HG02610 (cell line): ENCODE measurements at regions not wholly inside any gene's neighbourhood (a gene's known extent, or its start where the extent isn't known, plus 50 kb on each side); places are given as distances from the start of the nearest gene placed in this dataset.

ENCODE experiments used
- ATAC-seq: cut with Tn5 transposase; IDR thresholded peaks from one replicate; pipeline ENCODE4 v1.9.1; 2021; ENCODE audit warnings: mild to moderate bottlenecking, moderate library complexity; ENCODE audit not compliant: unreplicated experiment

DNA sequence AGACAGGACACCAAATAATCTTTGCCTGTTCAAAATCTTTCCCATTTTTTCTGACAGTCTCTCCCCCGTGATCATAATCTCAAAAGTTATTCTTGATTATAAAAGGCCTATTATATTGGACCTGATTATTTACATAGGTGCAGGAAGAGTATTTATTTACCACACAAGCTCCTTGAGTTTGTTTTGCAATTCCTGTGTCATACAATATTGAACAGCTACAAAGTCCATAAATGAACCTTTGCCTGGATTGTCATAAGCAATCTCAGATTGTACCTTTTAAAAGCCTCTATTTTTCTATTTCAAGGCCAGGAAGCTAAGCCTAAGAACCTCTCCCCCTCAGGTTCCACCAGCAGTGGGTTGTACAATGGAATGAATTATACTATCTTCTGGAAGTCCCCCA lies 183.9 kb upstream of the MEOX2 start:
- no peak for ATAC-seq

DNA sequence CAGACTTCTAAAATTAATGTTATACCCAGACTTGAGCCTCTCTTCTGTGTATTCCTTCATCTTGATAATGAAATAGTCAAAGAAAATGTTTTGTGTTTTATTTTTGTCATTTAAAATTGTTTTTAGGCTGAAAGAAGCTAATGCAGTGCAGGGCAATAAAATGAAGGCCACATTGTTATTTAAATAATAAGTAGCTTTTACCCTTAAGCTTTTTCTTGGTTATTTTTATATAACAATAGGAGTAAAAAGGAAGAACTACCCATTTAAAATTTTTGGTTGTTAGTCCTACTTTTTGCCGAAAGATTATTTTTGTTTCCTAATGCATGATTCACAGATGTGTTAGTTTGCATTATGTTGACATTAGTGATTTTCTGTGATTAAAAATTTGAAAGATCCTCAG lies 181.0 kb upstream of the MEOX2 start:
- no peak for ATAC-seq

DNA sequence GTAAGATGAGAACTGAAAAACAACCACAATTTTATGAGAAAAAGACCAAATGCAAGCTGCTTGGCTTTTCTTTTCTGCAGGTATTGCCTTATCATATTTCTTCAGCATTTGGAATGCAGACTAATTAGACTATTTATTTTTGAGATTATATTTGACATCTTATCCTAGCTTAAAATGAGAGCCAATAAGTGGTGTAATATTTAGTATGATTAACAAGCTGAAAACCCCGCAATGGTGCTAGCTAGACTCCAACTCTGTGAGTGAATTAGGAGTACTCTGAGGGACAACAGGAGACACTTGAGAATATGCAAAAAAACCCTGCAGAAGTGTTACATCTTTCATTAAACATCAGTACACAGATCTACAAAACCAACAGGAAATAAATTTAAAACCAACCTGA lies 180.3 kb upstream of the MEOX2 start:
- no peak for ATAC-seq

DNA sequence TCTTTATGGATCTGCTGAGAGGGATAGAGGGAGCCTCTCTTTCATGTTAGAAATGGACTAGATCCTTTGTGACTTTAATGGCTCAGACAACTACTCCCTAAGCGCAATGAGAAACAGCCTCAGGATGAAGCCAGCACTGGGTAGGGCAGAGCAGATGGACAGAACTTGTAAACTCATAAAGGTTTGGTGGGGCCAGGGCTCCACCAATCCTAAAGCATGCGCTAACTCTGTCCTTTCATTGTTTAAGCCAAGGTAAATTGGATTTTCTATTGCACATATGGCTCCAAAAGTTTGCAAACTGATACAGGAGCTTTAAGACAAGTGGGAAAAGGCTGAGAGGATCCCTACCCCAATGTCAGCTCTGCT lies 178.1 kb upstream of the MEOX2 start:
- no peak for ATAC-seq

DNA sequence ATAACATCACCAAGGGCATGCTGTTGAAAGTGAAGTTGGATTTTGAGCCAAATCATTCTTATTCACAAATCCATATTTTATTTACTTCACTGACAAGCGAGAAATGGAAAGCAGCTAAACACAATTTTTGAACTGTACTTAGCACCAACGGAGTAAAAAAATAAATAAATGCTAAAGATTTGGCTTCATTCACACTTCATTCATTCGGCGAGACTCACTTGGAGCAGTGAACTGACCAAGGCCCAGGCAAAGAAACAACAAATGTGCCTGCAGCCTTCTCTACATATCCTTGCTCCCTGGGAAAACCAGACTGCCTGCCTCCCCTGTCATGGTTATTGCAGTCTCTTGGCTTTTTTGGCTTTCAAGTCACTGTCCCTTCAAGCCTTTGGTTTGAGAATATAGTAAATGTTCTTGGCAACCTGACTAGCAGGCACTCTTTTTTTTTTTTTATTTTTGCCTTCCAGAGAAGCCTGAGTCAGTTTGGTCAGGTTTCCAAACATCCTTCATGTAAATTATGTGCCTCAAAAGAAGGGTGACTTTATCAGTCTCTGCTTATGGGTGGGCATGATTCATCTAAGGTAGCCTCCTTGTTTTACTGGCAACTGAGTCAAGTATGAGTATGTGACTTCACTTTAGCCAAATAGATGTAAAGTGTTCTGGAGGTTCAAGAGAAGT lies 177.6 kb upstream of the MEOX2 start:
- ATAC-seq: no peak

DNA sequence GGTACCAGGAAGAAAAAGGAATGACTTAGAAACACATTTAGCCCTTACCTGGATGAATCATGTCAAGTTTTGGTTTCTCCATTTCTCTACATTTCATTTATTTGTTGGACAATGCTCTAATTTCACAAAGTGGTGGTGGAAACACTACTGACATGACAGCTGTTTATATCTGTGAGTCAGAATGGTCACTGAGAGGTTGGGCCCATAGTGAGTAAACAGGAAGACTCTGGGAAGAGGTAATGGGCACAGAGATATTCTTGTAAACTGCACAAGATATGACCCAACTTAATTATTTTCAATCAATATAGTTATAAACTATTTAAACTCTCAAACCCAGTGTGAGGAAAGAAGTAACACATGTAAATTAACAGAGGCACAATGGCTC lies 176.3 kb upstream of the MEOX2 start:
- ATAC-seq: no peak

DNA sequence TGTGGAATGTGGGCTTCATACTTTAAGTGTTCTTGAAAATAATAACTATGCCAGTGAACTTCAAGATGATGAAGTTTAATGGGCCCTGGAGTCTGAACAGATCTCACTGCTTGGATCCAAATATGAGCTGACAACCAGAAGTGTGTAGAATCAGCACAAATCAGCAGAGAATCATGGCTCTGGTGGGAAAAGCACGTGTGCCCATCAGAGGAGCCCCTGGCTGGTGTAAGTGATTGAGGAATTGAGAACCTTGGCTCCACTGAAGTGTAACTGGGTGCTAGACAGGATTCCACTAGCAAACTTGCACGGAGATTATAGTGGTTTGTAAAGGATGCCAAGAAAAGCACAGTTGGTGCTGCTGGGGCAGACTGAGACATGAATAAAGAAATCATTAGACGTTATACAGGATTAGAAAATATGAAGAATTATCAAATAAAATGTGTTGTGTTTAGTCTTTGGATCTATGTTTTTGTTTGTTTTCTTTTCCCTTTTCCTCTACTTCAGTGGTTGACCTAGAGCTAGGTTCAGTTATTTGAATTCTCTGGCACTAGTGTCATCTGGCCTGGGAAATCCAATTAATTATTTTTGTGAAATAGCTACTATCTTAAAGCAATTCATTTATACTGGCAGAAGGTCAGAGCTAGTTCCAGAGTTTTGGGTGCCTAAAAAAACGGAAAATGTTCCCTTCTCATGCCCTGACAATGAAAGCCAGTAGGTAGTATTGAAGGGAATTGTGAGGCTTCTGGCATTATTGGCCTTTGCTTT lies 175.7 kb upstream of the MEOX2 start:
- no peak for ATAC-seq

DNA sequence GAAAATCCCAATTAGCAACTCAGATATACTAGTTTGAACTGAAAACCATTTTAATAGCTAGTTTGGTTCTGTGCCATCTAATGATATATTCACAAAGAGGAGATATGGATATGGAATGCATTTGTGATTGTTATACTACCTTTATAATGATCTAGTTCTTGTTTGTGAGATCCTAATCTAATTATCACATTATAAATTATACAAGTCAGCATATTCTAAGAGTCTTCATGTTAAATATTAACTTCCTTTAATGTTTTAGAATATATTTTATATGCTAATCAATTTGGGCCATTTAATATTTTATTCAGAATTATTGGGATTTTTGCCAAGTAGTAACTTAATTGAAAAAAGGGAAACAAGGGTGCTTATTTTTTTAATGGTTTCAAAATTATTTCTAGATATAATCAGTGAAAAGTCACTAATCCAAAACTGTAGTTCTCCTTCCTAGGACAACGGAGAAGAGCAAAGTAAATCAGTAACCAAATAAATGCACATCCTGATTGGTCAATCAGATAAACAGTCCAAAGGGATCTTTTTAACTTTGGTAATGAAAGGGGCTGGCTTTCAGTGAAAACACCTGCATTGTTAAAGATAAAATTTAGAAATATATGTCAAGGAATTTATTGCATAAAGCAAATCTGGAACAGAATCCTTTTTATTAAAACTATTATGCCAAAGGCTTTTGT lies 173.9 kb upstream of the MEOX2 start:
- no peak for ATAC-seq

DNA sequence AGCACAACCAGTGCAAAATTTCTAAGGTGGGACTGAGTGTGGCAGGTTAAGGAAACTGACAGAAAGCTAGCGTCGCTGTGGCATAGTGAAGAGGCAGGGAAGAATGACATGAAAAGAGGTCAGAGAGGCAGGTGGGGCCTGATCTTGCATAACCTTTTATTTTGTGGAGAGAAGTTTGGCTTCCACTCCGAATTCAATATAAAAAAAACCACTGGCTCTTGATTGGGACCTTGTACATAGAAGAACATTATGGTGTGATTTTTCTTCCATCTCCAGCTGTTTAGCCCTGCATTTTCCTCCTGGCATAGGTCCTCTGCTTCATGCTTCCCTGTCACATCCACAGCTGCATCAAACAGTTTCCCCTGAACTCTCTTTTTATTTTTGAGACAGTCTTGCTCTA lies 170.5 kb upstream of the MEOX2 start:
- ATAC-seq: no peak

DNA sequence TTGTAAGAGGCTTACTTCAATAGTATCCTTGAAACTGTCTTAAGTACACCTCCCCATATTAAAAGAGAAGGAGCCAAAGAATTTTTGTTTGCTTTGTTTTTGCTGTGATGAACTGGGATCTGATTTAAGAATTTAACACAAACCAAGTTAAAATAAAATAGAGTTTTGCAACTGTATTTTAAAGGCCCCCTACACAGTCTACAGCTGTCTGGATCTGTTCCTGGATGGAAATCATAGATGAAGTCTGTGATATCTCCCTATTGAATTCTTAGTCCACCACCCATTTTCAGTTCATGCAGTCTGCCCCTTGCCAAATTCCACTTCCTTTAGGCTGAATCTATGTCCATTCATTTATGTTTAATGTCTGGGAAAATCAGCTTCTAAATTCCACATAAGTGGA lies 169.8 kb upstream of the MEOX2 start:
- no peak for ATAC-seq

DNA sequence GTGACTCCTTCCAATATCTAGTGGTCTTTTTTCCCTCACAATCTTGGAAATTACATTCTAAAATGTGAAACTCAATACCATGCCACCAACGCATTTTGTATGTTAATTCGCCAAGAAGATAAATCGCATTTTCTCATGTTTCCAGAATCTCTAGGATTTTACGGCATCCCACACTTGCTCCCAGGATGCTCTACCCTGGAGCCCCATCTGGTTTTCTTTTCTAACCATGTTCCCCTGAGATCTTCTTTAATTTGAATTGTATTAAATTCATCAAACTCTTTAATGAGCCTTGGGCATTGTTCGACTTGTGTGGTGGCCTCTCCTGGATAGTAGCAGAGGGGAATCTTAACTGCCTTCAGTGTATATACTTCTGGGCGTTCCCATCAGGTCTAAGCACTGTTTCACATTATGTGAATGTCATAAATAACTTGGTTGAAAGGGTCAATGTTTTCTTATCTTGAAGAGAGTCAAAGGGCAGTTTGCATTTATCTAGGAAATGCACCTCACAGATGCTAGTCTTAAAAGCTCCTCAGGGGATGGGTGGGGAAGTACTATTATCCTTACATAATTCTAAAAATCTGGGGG lies 169.1 kb upstream of the MEOX2 start:
- no peak for ATAC-seq

DNA sequence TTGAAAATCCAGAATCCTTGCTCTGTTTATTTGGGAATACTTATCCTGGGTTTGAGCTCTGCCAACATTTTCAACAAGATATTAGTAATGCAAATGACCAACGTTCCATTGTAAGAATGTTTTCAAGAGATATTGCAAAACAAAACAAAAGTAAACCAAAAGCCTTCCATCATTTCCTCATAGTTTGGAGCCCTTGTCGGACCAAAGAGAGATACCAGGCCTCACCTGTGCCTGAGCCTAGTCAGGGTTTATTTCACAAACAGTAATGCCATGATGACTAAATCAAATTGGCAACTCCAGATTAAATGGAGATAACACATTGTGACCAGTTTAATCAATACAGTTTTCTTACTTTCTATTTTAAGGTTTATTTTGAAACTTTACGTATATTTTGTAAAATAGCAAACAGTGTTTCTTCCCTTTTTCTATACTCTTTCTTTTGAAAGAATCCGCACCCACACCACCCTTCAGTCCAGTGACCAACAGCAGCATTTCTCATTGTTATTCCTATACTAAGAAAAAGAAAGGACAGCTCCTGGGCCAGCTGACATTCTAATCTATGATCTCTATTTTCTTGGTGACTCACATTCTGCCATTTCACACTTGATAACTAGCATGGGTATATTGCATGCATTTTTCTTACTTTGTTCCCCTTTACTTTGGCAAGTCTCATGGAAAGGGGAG lies 168.5 kb upstream of the MEOX2 start:
- no peak for ATAC-seq

DNA sequence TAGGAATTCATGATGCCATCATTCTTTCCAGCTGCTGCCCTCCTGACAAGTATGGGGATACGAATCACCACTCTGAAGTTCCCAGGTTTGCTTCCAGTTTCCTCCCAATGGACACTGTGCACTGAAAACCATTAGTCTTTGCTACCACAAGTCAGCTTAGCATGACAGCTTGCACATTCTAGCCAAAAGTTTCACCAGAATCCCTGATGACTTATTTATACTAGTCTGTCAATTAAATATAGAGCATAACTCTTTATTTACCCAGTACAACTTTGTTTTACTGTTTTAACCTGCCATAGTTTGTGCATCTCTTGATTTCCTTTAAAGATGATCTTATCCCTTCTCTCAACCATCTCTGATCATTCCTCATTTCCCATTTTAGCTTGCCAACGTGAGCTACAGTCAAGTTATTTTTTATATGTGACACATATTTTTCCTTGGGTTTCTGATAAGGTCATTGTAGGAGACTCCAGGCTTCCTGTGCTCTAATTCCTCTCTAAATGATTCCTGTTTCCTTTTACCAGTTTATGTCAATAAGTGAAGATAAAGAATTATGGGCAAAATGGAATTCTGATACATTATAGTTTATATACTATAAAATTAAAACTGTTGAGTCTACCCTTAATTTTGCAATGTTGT lies 167.5 kb upstream of the MEOX2 start:
- no peak for ATAC-seq

DNA sequence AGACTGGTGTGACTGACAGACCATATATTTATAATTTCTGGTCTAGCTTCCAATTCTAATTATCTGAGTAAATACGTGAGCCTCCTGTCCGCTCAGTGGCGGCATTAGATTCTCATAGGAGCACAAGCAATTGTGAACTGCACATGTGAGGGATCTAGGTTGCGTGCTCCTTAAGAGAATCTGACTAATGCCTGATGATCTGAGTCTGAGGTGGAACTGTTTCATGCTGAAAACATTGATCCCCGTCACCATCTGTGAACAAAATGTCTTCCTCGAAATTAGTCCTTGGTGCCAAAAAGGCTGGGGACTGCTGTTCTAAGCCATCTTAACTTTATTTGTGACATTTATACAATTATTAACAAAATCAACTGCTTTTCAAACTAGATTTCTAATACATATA lies 164.7 kb upstream of the MEOX2 start:
- no peak for ATAC-seq

DNA sequence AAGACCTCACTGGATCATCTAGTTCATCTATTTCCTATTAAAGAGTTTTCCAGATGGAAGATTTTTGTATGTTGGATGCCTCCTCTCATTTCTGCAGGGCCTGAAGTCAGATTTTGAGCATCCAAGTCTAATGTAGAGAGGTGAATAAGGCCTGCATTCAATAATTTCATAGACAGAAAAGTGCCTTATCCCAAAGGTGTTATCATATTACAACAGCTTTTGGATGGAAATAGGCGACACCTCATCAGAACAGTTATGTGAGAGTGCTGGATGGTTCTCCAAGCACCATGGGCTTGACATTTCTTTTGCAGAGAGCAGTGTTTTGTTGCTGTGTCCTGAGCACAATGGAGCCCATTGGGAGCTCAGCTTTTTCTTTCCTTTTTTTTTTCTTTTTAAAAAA lies 162.4 kb upstream of the MEOX2 start:
- ATAC-seq: no peak

DNA sequence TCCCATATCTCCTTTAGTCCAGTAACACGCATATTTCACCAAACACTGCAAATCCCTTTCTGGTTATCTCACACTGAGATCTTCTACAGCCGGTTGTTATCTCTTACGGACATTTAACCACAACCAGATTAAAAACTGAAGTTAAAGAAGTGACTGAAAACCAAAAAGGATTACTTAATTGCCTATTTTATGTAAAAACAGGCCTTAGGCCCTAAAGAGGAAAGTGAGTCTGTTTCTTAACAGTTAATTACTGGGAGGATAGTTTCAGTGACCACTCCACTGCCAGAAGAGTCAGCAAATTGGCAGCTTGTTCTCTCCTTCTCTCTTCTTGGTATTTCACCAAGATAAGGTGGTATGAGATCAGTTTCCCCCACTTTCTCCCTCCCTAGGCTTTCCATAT lies 161.9 kb upstream of the MEOX2 start:
- ATAC-seq: no peak

DNA sequence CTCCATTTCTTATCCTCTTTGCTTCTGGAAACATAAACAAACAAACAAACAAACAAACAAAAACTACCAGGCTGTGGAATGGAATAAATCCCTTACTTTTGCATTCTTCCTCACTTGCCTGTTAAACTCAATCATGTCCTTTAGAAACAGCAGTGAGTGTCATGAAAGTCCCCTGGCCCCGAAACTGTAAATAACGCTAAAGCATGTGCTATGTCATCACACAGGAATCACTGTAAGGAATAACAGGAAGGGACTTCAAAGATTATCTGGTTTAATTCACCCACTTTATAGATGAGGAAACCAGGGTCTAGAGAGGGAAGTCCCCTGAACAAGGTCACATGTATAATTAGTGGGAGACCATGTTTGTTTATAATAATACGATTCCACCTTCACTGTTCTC lies 159.4 kb upstream of the MEOX2 start:
- no peak for ATAC-seq

DNA sequence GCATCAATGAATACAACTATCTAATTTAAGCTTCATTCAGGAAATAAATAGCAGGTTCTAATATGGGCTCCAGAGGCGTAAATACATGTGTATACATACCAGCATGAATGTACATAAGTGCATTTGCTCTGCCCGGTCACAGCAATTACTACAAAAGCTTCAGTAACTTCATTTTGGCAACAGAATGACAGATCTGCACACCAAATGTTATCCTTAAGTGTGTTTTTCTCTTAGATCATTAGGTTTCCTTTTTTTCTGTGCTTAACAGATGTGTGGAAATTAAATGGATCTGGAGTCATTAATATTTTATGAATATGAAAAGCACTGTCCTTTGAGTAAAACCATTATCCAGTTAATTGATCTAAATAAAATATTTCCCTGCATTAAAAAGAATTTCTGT lies 159.0 kb upstream of the MEOX2 start:
- ATAC-seq: no peak

DNA sequence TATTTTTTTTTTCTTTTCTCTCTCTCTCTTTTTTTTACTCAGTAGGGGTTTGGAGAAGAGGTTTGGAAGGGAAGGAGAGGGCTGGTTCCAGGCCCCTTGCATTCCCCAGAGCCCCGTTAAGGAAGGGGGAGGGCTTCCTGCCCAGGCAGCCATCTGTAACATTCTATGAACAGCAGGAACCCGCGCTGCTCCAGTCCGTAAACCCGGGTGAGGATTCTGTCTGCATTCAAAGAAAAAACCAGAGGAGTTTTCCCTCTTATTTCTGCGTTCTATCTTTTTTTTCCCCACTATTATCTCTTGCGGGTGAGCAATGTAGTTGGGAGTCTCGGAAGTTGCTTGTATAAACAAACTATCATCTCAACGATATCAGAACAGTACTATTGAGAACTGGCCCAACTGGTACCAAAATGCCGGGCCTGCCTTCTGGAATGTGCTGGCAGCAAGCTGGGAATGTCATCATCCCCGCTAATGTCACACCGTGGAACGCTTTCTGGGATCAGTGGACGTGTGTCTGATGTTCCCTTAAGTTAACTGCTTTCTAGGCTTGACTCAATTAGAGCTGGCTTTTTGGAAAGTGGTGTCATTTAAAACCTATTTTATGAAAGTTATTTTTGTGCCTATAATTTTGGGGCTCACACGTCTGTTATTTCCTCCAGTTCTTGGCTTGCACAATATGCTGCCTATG lies 153.1 kb upstream of the MEOX2 start:
- no peak for ATAC-seq

DNA sequence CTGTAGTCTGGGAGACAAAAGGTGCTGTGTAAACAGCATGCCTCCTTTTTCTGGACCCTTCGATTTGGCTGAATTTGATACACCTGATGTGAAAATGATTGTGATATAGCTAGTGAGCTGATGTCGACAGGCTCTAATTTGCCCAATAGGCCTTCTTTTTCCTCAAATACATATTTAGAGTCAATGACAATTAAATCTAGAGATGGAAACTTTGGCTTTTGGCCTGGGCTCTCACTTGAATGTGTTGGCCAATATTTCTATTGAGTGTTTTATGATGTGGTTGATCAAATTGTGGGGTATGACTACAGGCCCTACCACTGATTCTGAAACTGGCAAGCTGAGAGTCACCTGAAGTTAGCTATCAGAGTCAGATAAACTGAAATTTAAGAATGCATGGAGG lies 151.8 kb upstream of the MEOX2 start:
- ATAC-seq: no peak
